Natural killer cell treated with Interleukin-12 subunit alpha and Interleukin-12 subunit beta and Interleukin-15 and Interleukin-18, amount 100 ng/mL, for 72 hours (primary cell): ENCODE measurements at regions not wholly inside any gene's neighbourhood (a gene's known extent, or its start where the extent isn't known, plus 50 kb on each side); places are given as distances from the start of the nearest gene placed in this dataset.
"Not testable (repeated sequence)": the region's sequence is repeated elsewhere in the genome, so short reads cannot be mapped to it uniquely, and the experiment has no call there.

Experiments
- ATAC-seq, 2 donors: fragments of 150-1000 bp; cut with Tn5 transposase in 1 of 2; sonication (Bioruptor Pico), chemical (Tn5 transposase) in 1 of 2; 2 replicates each; pipeline ENCODE4 v1.10.0; 2021
- DNase-seq: peaks from one replicate; pipeline ENCODE4 v3.0.0; 2022; ENCODE audit warnings: low spot score
- H3K27ac Mint-ChIP-seq, 2 donors: 1 replicate in 1 of 2; 2 replicates in 1 of 2; pipeline ENCODE4 v1.8.0; 2022; ENCODE audit warnings: mixed read lengths in 2 of 2, mild to moderate bottlenecking in 1 of 2, moderate library complexity in 1 of 2
- H3K27me3 Mint-ChIP-seq, 2 donors: 1 replicate in 1 of 2; 2 replicates in 1 of 2; pipeline ENCODE4 v1.8.0; 2022; ENCODE audit warnings: mixed read lengths in 2 of 2
- H3K36me3 Mint-ChIP-seq: one replicate; pipeline ENCODE4 v1.8.0; 2022; ENCODE audit warnings: mixed read lengths
- H3K4me1 Mint-ChIP-seq, 2 donors: 1 replicate in 1 of 2; 2 replicates in 1 of 2; pipeline ENCODE4 v1.8.0; 2022; ENCODE audit warnings: low read depth in 2 of 2, mixed read lengths in 2 of 2, mild to moderate bottlenecking in 1 of 2
- H3K4me3 Mint-ChIP-seq: one replicate; pipeline ENCODE4 v1.8.0; 2022; ENCODE audit warnings: mixed read lengths
- H3K9me3 Mint-ChIP-seq: 2 replicates; pipeline ENCODE4 v1.8.0; 2022; ENCODE audit warnings: mixed read lengths

GRCh38 chr4:49510238-49510637 is 524.2 kb downstream of the CWH43 start:
- not testable (repeated sequence) for H3K4me3 Mint-ChIP-seq, ATAC-seq, H3K27ac Mint-ChIP-seq, H3K4me1 Mint-ChIP-seq, DNase-seq, H3K27me3 Mint-ChIP-seq
- Mint-ChIP-seq H3K36me3 (peaks cover 44% of the 10 kb centered on the region), H3K9me3 (peaks cover 37% of the 10 kb centered on the region)

GRCh38 chr4:49511353-49511752 is 525.3 kb downstream of the CWH43 start:
- not testable (repeated sequence) for ATAC-seq, H3K27me3 Mint-ChIP-seq, H3K4me1 Mint-ChIP-seq, H3K27ac Mint-ChIP-seq, H3K4me3 Mint-ChIP-seq, DNase-seq
- peaks cover 42% of the 10 kb centered on the region for H3K9me3 Mint-ChIP-seq
- H3K36me3 Mint-ChIP-seq: peaks cover 55% of the 10 kb centered on the region

- not testable (repeated sequence) for H3K4me3 Mint-ChIP-seq, H3K27ac Mint-ChIP-seq, DNase-seq, ATAC-seq, H3K27me3 Mint-ChIP-seq, H3K4me1 Mint-ChIP-seq
- H3K9me3 Mint-ChIP-seq: peaks cover 46% of the 10 kb centered on the region
- H3K36me3 Mint-ChIP-seq: peaks cover 58% of the 10 kb centered on the region
Measured at GRCh38 chr4:49511881-49512491, 525.9 kb downstream of the CWH43 start.

- peaks cover 46% of the 10 kb centered on the region for H3K9me3 Mint-ChIP-seq
- H3K4me1 Mint-ChIP-seq, H3K27ac Mint-ChIP-seq, H3K27me3 Mint-ChIP-seq, ATAC-seq, H3K4me3 Mint-ChIP-seq, DNase-seq: not testable (repeated sequence)
- H3K36me3 Mint-ChIP-seq: peaks cover 58% of the 10 kb centered on the region
Measured at GRCh38 chr4:49512641-49513545, 526.8 kb downstream of the CWH43 start.

GRCh38 chr4:49513546-49514115 is 527.6 kb downstream of the CWH43 start:
- not testable (repeated sequence) for H3K4me3 Mint-ChIP-seq, H3K27me3 Mint-ChIP-seq, H3K27ac Mint-ChIP-seq, H3K4me1 Mint-ChIP-seq, ATAC-seq, DNase-seq
- Mint-ChIP-seq H3K36me3 (peaks cover 58% of the 10 kb centered on the region), H3K9me3 (peaks cover 46% of the 10 kb centered on the region)

- H3K36me3 Mint-ChIP-seq: peaks cover 58% of the 10 kb centered on the region
- not testable (repeated sequence) for ATAC-seq, H3K27ac Mint-ChIP-seq, H3K4me1 Mint-ChIP-seq, H3K4me3 Mint-ChIP-seq, DNase-seq, H3K27me3 Mint-ChIP-seq
- H3K9me3 Mint-ChIP-seq: peaks cover 46% of the 10 kb centered on the region
Measured at GRCh38 chr4:49514171-49514699, 528.2 kb downstream of the CWH43 start.

GRCh38 chr4:49514841-49515240 is 528.8 kb downstream of the CWH43 start:
- H3K9me3 Mint-ChIP-seq: peaks cover 46% of the 10 kb centered on the region
- H3K27me3 Mint-ChIP-seq, H3K27ac Mint-ChIP-seq, DNase-seq, H3K4me3 Mint-ChIP-seq, H3K4me1 Mint-ChIP-seq, ATAC-seq: not testable (repeated sequence)
- peaks cover 58% of the 10 kb centered on the region for H3K36me3 Mint-ChIP-seq

- not testable (repeated sequence) for H3K27me3 Mint-ChIP-seq, ATAC-seq, H3K27ac Mint-ChIP-seq, DNase-seq, H3K4me1 Mint-ChIP-seq, H3K4me3 Mint-ChIP-seq
- Mint-ChIP-seq H3K36me3 (peaks cover 55% of the 10 kb centered on the region), H3K9me3 (peaks cover 44% of the 10 kb centered on the region)
Measured at GRCh38 chr4:49515241-49515640, 529.2 kb downstream of the CWH43 start.

- DNase-seq, H3K4me1 Mint-ChIP-seq, ATAC-seq, H3K27ac Mint-ChIP-seq, H3K27me3 Mint-ChIP-seq, H3K4me3 Mint-ChIP-seq: not testable (repeated sequence)
- peaks cover 40% of the 10 kb centered on the region for H3K9me3 Mint-ChIP-seq
- peaks cover 49% of the 10 kb centered on the region for H3K36me3 Mint-ChIP-seq
Measured at GRCh38 chr4:49516096-49516495, 530.0 kb downstream of the CWH43 start.

- Mint-ChIP-seq H3K36me3 (peaks cover 42% of the 10 kb centered on the region), H3K9me3 (peaks cover 33% of the 10 kb centered on the region), H3K27ac (no peak overlapping the region), H3K4me3 (no peak overlapping the region), H3K4me1 (no peaks in the 10 kb centered on the region), H3K27me3 (no peaks in the 10 kb centered on the region)
- no peak for DNase-seq
- no peak for ATAC-seq
Measured at GRCh38 chr4:49516796-49517195, 530.7 kb downstream of the CWH43 start.

- not testable (repeated sequence) for ATAC-seq, H3K4me3 Mint-ChIP-seq, H3K4me1 Mint-ChIP-seq, DNase-seq, H3K27ac Mint-ChIP-seq, H3K27me3 Mint-ChIP-seq
- Mint-ChIP-seq H3K36me3 (peaks cover 36% of the 10 kb centered on the region), H3K9me3 (peaks cover 26% of the 10 kb centered on the region)
Measured at GRCh38 chr4:49517485-49518205, 531.6 kb downstream of the CWH43 start.

- ATAC-seq, H3K27me3 Mint-ChIP-seq, DNase-seq, H3K4me1 Mint-ChIP-seq, H3K4me3 Mint-ChIP-seq, H3K27ac Mint-ChIP-seq: not testable (repeated sequence)
- peaks cover 23% of the 10 kb centered on the region for H3K36me3 Mint-ChIP-seq
- peaks cover 15% of the 10 kb centered on the region for H3K9me3 Mint-ChIP-seq
Measured at GRCh38 chr4:49519150-49520035, 533.3 kb downstream of the CWH43 start.
